Right lobe of liver (tissue), 4 donors: ENCODE measurements at regions not wholly inside any gene's neighbourhood (a gene's known extent, or its start where the extent isn't known, plus 50 kb on each side); places are given as distances from the start of the nearest gene placed in this dataset.

Source experiments
- CTCF ChIP-seq, 4 donors: fragments of 200-600 bp in 3 of 4; fragments of 450-650 bp in 1 of 4; IDR thresholded peaks; one replicate each; pipeline versions ENCODE4 v1.5.1 to v1.8.0; 2016 to 2022; ENCODE audit warnings: antibody characterized with exemption in 4 of 4, mild to moderate bottlenecking in 2 of 4
- POLR2A ChIP-seq: fragments of 450-650 bp; IDR thresholded peaks from one replicate; pipeline ENCODE4 v1.6.1; 2017; ENCODE audit warnings: antibody characterized with exemption, mild to moderate bottlenecking
- donor health status: DM: no; HTN: no; CAD: no.
- donor health status: DM: no; HTN: no; CAD: no.
- donor health status: DM: no; HTN: yes; CAD: no.

GRCh38 chr5:58317009-58317408 lies 142.9 kb downstream of the PLK2 start:
- TF ChIP-seq CTCF (IDR thresholded peaks at IDR 0.05) (no peak), POLR2A (no peak)
